ENCODE measurements at regions not wholly inside any gene's neighbourhood (a gene's known extent, or its start where the extent isn't known, plus 50 kb on each side); places are given as distances from the start of the nearest gene placed in this dataset.

- POLR2A ChIA-PET (ENCODE audit: low non-redundant PET) = no interaction called here
- H3K27ac ChIP-seq = no peak overlapping the region
- peak; percentile 78 for TF ChIP-seq CTCF (conservative IDR thresholded peaks at IDR 0.05; ENCODE audit: low read depth)
- DNase-seq (ENCODE audit: low spot score) = peak; percentile 20
- CTCF ChIA-PET = interaction anchor here (0.6 to 2.7 kb wide), 18 partner anchors 13 to 316 kb away, joined by 3 to 42 read pairs (median 4); no protein-coding TSS in a partner anchor
Observed at GRCh38 chr14:22319526-22320361, 269.3 kb downstream of the DAD1 start.

- ChIA-PET POLR2A (ENCODE audit: low non-redundant PET) (no interaction called here), CTCF (interaction anchor here (0.6 to 2.7 kb wide), 12 partner anchors 12 to 316 kb away, joined by 3 to 42 read pairs (median 4); no protein-coding TSS in a partner anchor)
- TF ChIP-seq CTCF (conservative IDR thresholded peaks at IDR 0.05; ENCODE audit: low read depth) = no peak
- no peak for DNase-seq (ENCODE audit: low spot score)
- H3K27ac ChIP-seq = no peak overlapping the region
Observed at GRCh38 chr14:22318951-22319350, 270.1 kb downstream of the DAD1 start.

- H3K27ac ChIP-seq = no peak overlapping the region
- TF ChIP-seq CTCF (conservative IDR thresholded peaks at IDR 0.05; ENCODE audit: low read depth) = no peak
- POLR2A ChIA-PET (ENCODE audit: low non-redundant PET) = no interaction called here
- DNase-seq (ENCODE audit: low spot score) = no peak
- CTCF ChIA-PET = interaction anchor here (0.6 kb wide), 1 partner anchor 16 kb away, joined by 3 read pairs; no protein-coding TSS in a partner anchor
Observed at GRCh38 chr14:22316473-22316872, 272.6 kb downstream of the DAD1 start.

GRCh38 chr14:22315336-22315735 is 273.7 kb downstream of the DAD1 start:
- TF ChIP-seq CTCF (conservative IDR thresholded peaks at IDR 0.05; ENCODE audit: low read depth) = no peak
- no peak for DNase-seq (ENCODE audit: low spot score)
- no peak overlapping the region for H3K27ac ChIP-seq
- CTCF ChIA-PET = interaction anchor here (0.5 to 1.2 kb wide), 5 partner anchors 10 to 219 kb away, joined by 3 to 6 read pairs (median 4); no protein-coding TSS in a partner anchor
- POLR2A ChIA-PET (ENCODE audit: low non-redundant PET) = no interaction called here

GRCh38 chr14:22314183-22314820 is 274.7 kb downstream of the DAD1 start:
- peak; percentile 42 for DNase-seq (ENCODE audit: low spot score)
- TF ChIP-seq CTCF (conservative IDR thresholded peaks at IDR 0.05; ENCODE audit: low read depth) = peak; percentile 52
- no peak overlapping the region for H3K27ac ChIP-seq
- POLR2A ChIA-PET (ENCODE audit: low non-redundant PET) = no interaction called here
- CTCF ChIA-PET = interaction anchor here (0.6 to 1.2 kb wide), 7 partner anchors 9 to 223 kb away, joined by 3 to 6 read pairs (median 4); no protein-coding TSS in a partner anchor

GRCh38 chr14:22313172-22313801 is 275.7 kb downstream of the DAD1 start:
- DNase-seq (ENCODE audit: low spot score) = no peak
- TF ChIP-seq CTCF (conservative IDR thresholded peaks at IDR 0.05; ENCODE audit: low read depth) = no peak
- H3K27ac ChIP-seq = no peak overlapping the region
- ChIA-PET CTCF (no interaction called here), POLR2A (ENCODE audit: low non-redundant PET) (no interaction called here)
